Sigmoid colon (tissue), 6 donors: ENCODE measurements at regions not wholly inside any gene's neighbourhood (a gene's known extent, or its start where the extent isn't known, plus 50 kb on each side); places are given as distances from the start of the nearest gene placed in this dataset.

Source experiments
- DNase-seq: peaks from one replicate; pipeline ENCODE4 v3.0.0-alpha.2; 2019
- H3K27ac ChIP-seq, 4 donors: fragments of 200-600 bp; sonication (generic); one replicate each; pipeline ENCODE4 v1.5.1; 2016 to 2019; ENCODE audit warnings: mild to moderate bottlenecking in 1 of 4
- H3K27me3 ChIP-seq, 3 donors: fragments of 200-600 bp; sonication (generic); one replicate each; pipeline ENCODE4 v1.5.1; 2019; ENCODE audit warnings: mild to moderate bottlenecking in 1 of 3
- H3K36me3 ChIP-seq, 4 donors: fragments of 200-600 bp; sonication (generic); one replicate each; pipeline ENCODE4 v1.5.1; 2016 to 2019
- H3K4me1 ChIP-seq, 4 donors: fragments of 200-600 bp; sonication (generic); one replicate each; pipeline ENCODE4 v1.5.1; 2017 to 2019
- H3K4me3 ChIP-seq, 4 donors: fragments of 200-600 bp; sonication (generic); one replicate each; pipeline ENCODE4 v1.5.1; 2017 to 2019; ENCODE audit warnings: mild to moderate bottlenecking in 2 of 4, moderate library complexity in 1 of 4
- H3K9me3 ChIP-seq, 4 donors: fragments of 200-600 bp in 3 of 4; sonication (generic) in 3 of 4; one replicate each; pipeline versions ENCODE4 v1.5.1 to v1.6.1; 2013 to 2019
- CTCF ChIP-seq, 4 experiments: fragments of 450-650 bp in 3 of 4; fragments of 200-600 bp in 1 of 4; IDR thresholded peaks; one replicate each; pipeline ENCODE4 v1.5.1; 2016 to 2019; ENCODE audit warnings: antibody characterized with exemption in 4 of 4, mild to moderate bottlenecking in 3 of 4, moderate library complexity in 2 of 4
- EP300 ChIP-seq, 4 donors: sonication (generic); formaldehyde crosslinking; IDR thresholded peaks; one replicate each; pipeline ENCODE4 v1.6.1; 2017; ENCODE audit warnings: antibody characterized with exemption in 4 of 4
- POLR2A ChIP-seq, 2 donors: fragments of 450-650 bp; IDR thresholded peaks; one replicate each; pipeline ENCODE4 v1.6.1; 2016; ENCODE audit warnings: antibody characterized with exemption in 2 of 2, mild to moderate bottlenecking in 2 of 2, moderate library complexity in 2 of 2
- POLR2AphosphoS5 ChIP-seq, 4 donors: sonication (generic); formaldehyde crosslinking; IDR thresholded peaks; one replicate each; pipeline ENCODE4 v1.6.1; 2017; ENCODE audit warnings: antibody characterized with exemption in 4 of 4
- WGBS, 2 donors: extraction: QIAGEN DNeasy Blood & Tissue Kit; methylation state at CpG; one replicate each; pipeline ENCODE4 v1.1.7; 2013; 5-methylcytosine and 5-hydroxymethylcytosine counted together
- intact Hi-C: fragments of 100-400 bp; cut with DNase I; formaldehyde crosslinking; loops from one replicate; pipeline ENCODE4 v1.15.1; 2023
- donor health status: healthy with polysubstance abuse.
- donor health status: healthy.

- Histone ChIP-seq H3K4me3 (no peak overlapping the region), H3K27ac (no peak overlapping the region), H3K9me3 (no peaks in the 10 kb centered on the region), H3K36me3 (no peaks in the 10 kb centered on the region), H3K4me1 (no peaks in the 10 kb centered on the region), H3K27me3 (no peaks in the 10 kb centered on the region)
- 84 to 85% methylated on average over 5 of the region's 5 CpGs for WGBS, 2 donors
- TF ChIP-seq EP300 (IDR thresholded peaks at IDR 0.05) (no peak), POLR2AphosphoS5 (IDR thresholded peaks at IDR 0.05) (no peak), POLR2A (IDR thresholded peaks at IDR 0.05) (no peak), CTCF (IDR thresholded peaks at IDR 0.05) (no peak)
- DNase-seq, result no peak
- intact Hi-C loops, result no loop called here
Measured at GRCh38 chr2:14951569-14952285, 319.2 kb downstream of the LRATD1 start.

DNA sequence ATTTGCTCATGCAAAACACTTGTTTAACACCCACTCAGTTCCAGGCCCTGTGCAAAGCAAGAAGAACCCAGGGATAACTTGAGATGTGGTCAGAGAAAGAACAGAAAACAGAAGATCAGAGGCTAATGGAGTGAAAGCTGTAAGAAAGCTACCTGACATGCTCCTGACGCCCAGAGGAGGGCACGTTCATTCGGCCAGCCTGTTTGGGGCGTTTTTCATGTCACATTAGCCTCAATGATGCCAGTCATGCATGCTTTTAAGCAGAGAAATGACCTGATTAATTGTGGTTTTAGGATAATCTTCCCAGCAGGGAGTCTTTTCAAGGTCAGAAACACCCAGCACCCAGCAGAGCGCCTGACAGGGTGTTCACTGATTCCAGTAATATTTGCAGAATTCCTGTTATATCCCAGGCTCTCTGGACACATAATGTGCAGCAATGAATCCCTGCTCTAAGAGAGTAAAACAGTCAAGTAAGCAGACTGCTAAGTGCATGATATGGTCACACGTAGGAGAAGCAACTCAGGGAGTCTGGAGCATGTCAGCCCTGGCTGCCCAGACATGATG is 320.0 kb downstream of the LRATD1 start:
- Histone ChIP-seq H3K36me3 (no peaks in the 10 kb centered on the region), H3K9me3 (no peaks in the 10 kb centered on the region), H3K4me3 (no peak overlapping the region), H3K27ac (no peak overlapping the region), H3K27me3 (no peaks in the 10 kb centered on the region), H3K4me1 (no peaks in the 10 kb centered on the region)
- TF ChIP-seq POLR2AphosphoS5 (IDR thresholded peaks at IDR 0.05) (no peak), POLR2A (IDR thresholded peaks at IDR 0.05) (no peak), CTCF (IDR thresholded peaks at IDR 0.05) (no peak), EP300 (IDR thresholded peaks at IDR 0.05) (no peak)
- no peak for DNase-seq
- intact Hi-C loops, result no loop called here
- WGBS, 2 donors, result 76 to 79% methylated on average over 6 of the region's 6 CpGs

DNA sequence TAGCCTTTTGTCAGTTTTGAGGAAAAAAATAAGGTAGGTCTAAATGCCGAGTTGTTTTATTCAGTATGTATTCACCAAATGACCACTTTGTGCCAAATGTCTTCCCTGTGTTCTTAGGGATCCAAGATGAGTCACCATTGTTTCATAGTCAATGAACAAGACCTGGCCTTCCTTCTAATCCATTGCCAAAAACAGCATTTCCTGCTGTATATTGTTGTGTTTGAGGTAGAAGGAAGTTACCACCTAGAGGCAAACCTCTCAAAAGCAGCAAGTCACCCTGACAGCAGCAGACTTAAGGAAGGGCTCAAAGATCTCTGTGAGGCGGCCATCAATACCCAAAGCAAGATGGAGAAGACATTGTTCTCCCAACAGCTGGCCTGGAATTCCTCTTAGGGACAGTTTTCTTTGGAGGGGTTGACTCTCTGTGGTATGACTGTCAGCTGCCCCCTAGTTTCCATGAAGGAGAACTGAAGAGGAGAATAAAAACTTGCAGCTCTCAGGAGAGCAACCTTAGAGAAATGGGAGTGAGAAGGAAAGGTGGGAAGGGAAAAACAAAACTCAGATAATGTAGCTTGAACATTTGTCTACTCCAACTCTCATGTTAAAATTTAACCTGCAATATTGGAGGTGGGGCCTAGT is 328.3 kb downstream of the LRATD1 start:
- H3K27ac ChIP-seq, result no peak overlapping the region
- no peak overlapping the region for H3K4me3 ChIP-seq
- no peaks in the 10 kb centered on the region for H3K36me3 ChIP-seq
- H3K4me1 ChIP-seq, result no peaks in the 10 kb centered on the region
- TF ChIP-seq EP300 (IDR thresholded peaks at IDR 0.05) (no peak), CTCF (IDR thresholded peaks at IDR 0.05) (no peak), POLR2AphosphoS5 (IDR thresholded peaks at IDR 0.05) (no peak), POLR2A (IDR thresholded peaks at IDR 0.05) (no peak)
- intact Hi-C loops, result no loop called here
- H3K27me3 ChIP-seq, result no peaks in the 10 kb centered on the region
- H3K9me3 ChIP-seq, result no peaks in the 10 kb centered on the region
- DNase-seq, result no peak
- WGBS, 2 donors, result 79 to 84% methylated on average over 2 of the region's 2 CpGs

GRCh38 chr2:14967729-14968128 is 335.2 kb downstream of the LRATD1 start:
- TF ChIP-seq EP300 (IDR thresholded peaks at IDR 0.05) (no peak), POLR2A (IDR thresholded peaks at IDR 0.05) (no peak), CTCF (IDR thresholded peaks at IDR 0.05) (no peak), POLR2AphosphoS5 (IDR thresholded peaks at IDR 0.05) (no peak)
- no peaks in the 10 kb centered on the region for H3K9me3 ChIP-seq
- no peaks in the 10 kb centered on the region for H3K36me3 ChIP-seq
- WGBS, 2 donors, result 36 to 45% methylated on average over 2 of the region's 2 CpGs
- no peak overlapping the region for H3K27ac ChIP-seq
- H3K27me3 ChIP-seq, result no peaks in the 10 kb centered on the region
- H3K4me1 ChIP-seq, result no peaks in the 10 kb centered on the region
- intact Hi-C loops, result no loop called here
- H3K4me3 ChIP-seq, result no peak overlapping the region
- no peak for DNase-seq
